ENCODE measurements at regions not wholly inside any gene's neighbourhood (a gene's known extent, or its start where the extent isn't known, plus 50 kb on each side); places are given as distances from the start of the nearest gene placed in this dataset.

- no peak overlapping the region for H3K4me3 ChIP-seq (ENCODE audit: low read depth in 1 of 2, low read length in 2 of 2)
- no peaks in the 10 kb centered on the region for H3K36me3 ChIP-seq (ENCODE audit: control insufficient read depth in 1 of 2, insufficient read depth in 2 of 2, low read length in 2 of 2)
- peaks cover 11 to 28% of the 10 kb centered on the region in 2 donors for H3K4me1 ChIP-seq (ENCODE audit: control insufficient read depth in 1 of 2, insufficient read depth in 2 of 2, low read length in 2 of 2)
- H3K27ac ChIP-seq (ENCODE audit: low read length) = peak overlapping the region; percentile 40
- H3K9me3 ChIP-seq (ENCODE audit: control insufficient read depth in 1 of 2, low read length in 2 of 2) = no peaks in the 10 kb centered on the region
- no peaks in the 10 kb centered on the region for H3K27me3 ChIP-seq (ENCODE audit: low read depth, low read length)
Measured at GRCh38 chr7:25843467-25843866, 308.5 kb upstream of the NFE2L3 start.

- H3K27me3 ChIP-seq (ENCODE audit: low read depth, low read length) = no peaks in the 10 kb centered on the region
- peaks cover 11 to 28% of the 10 kb centered on the region in 2 donors for H3K4me1 ChIP-seq (ENCODE audit: control insufficient read depth in 1 of 2, insufficient read depth in 2 of 2, low read length in 2 of 2)
- no peak overlapping the region for H3K27ac ChIP-seq (ENCODE audit: low read length)
- no peak overlapping the region for H3K4me3 ChIP-seq (ENCODE audit: low read depth in 1 of 2, low read length in 2 of 2)
- H3K9me3 ChIP-seq (ENCODE audit: control insufficient read depth in 1 of 2, low read length in 2 of 2) = no peaks in the 10 kb centered on the region
- no peaks in the 10 kb centered on the region for H3K36me3 ChIP-seq (ENCODE audit: control insufficient read depth in 1 of 2, insufficient read depth in 2 of 2, low read length in 2 of 2)
Measured at GRCh38 chr7:25844102-25844870, 307.7 kb upstream of the NFE2L3 start.

GRCh38 chr7:25845464-25845863 lies 306.5 kb upstream of the NFE2L3 start:
- H3K4me3 ChIP-seq (ENCODE audit: low read depth in 1 of 2, low read length in 2 of 2) = no peak overlapping the region
- peaks cover 11 to 28% of the 10 kb centered on the region in 2 donors for H3K4me1 ChIP-seq (ENCODE audit: control insufficient read depth in 1 of 2, insufficient read depth in 2 of 2, low read length in 2 of 2)
- H3K27me3 ChIP-seq (ENCODE audit: low read depth, low read length) = no peaks in the 10 kb centered on the region
- no peaks in the 10 kb centered on the region for H3K9me3 ChIP-seq (ENCODE audit: control insufficient read depth in 1 of 2, low read length in 2 of 2)
- H3K36me3 ChIP-seq (ENCODE audit: control insufficient read depth in 1 of 2, insufficient read depth in 2 of 2, low read length in 2 of 2) = peaks cover 0 to 8% of the 10 kb centered on the region in 2 donors
- peak overlapping the region; percentile 24 for H3K27ac ChIP-seq (ENCODE audit: low read length)

- Histone ChIP-seq H3K27ac (ENCODE audit: low read length) (peak overlapping the region; percentile 59), H3K4me3 (ENCODE audit: low read depth in 1 of 2, low read length in 2 of 2) (no peak overlapping the region), H3K9me3 (ENCODE audit: control insufficient read depth in 1 of 2, low read length in 2 of 2) (no peaks in the 10 kb centered on the region), H3K4me1 (ENCODE audit: control insufficient read depth in 1 of 2, insufficient read depth in 2 of 2, low read length in 2 of 2) (peaks cover 14 to 40% of the 10 kb centered on the region in 2 donors), H3K27me3 (ENCODE audit: low read depth, low read length) (no peaks in the 10 kb centered on the region), H3K36me3 (ENCODE audit: control insufficient read depth in 1 of 2, insufficient read depth in 2 of 2, low read length in 2 of 2) (peaks cover 0 to 8% of the 10 kb centered on the region in 2 donors)
Measured at GRCh38 chr7:25846722-25847121, 305.3 kb upstream of the NFE2L3 start.

GRCh38 chr7:25847336-25848070 lies 304.5 kb upstream of the NFE2L3 start:
- Histone ChIP-seq H3K4me1 (ENCODE audit: control insufficient read depth in 1 of 2, insufficient read depth in 2 of 2, low read length in 2 of 2) (peaks cover 14 to 47% of the 10 kb centered on the region in 2 donors), H3K27ac (ENCODE audit: low read length) (peak overlapping the region; percentile 59), H3K27me3 (ENCODE audit: low read depth, low read length) (no peaks in the 10 kb centered on the region), H3K9me3 (ENCODE audit: control insufficient read depth in 1 of 2, low read length in 2 of 2) (no peaks in the 10 kb centered on the region), H3K36me3 (ENCODE audit: control insufficient read depth in 1 of 2, insufficient read depth in 2 of 2, low read length in 2 of 2) (peaks cover 0 to 8% of the 10 kb centered on the region in 2 donors), H3K4me3 (ENCODE audit: low read depth in 1 of 2, low read length in 2 of 2) (no peak overlapping the region)

- H3K36me3 ChIP-seq (ENCODE audit: control insufficient read depth in 1 of 2, insufficient read depth in 2 of 2, low read length in 2 of 2) = peaks cover 0 to 8% of the 10 kb centered on the region in 2 donors
- peaks cover 14 to 62% of the 10 kb centered on the region in 2 donors for H3K4me1 ChIP-seq (ENCODE audit: control insufficient read depth in 1 of 2, insufficient read depth in 2 of 2, low read length in 2 of 2)
- H3K27ac ChIP-seq (ENCODE audit: low read length) = peak overlapping the region; percentile 79
- H3K27me3 ChIP-seq (ENCODE audit: low read depth, low read length) = peaks cover 19% of the 10 kb centered on the region
- H3K9me3 ChIP-seq (ENCODE audit: control insufficient read depth in 1 of 2, low read length in 2 of 2) = no peaks in the 10 kb centered on the region
- H3K4me3 ChIP-seq (ENCODE audit: low read depth in 1 of 2, low read length in 2 of 2) = peak overlapping the region in 1 of 2 donors; percentile 11
Measured at GRCh38 chr7:25849500-25850184, 302.4 kb upstream of the NFE2L3 start.

- Histone ChIP-seq H3K4me3 (ENCODE audit: low read depth in 1 of 2, low read length in 2 of 2) (peak overlapping the region in 1 of 2 donors; percentile 11), H3K9me3 (ENCODE audit: control insufficient read depth in 1 of 2, low read length in 2 of 2) (no peaks in the 10 kb centered on the region), H3K36me3 (ENCODE audit: control insufficient read depth in 1 of 2, insufficient read depth in 2 of 2, low read length in 2 of 2) (peaks cover 0 to 8% of the 10 kb centered on the region in 2 donors), H3K27ac (ENCODE audit: low read length) (peak overlapping the region; percentile 79), H3K4me1 (ENCODE audit: control insufficient read depth in 1 of 2, insufficient read depth in 2 of 2, low read length in 2 of 2) (peaks cover 14 to 62% of the 10 kb centered on the region in 2 donors), H3K27me3 (ENCODE audit: low read depth, low read length) (peaks cover 24% of the 10 kb centered on the region)
Measured at GRCh38 chr7:25850216-25850615, 301.8 kb upstream of the NFE2L3 start.

- H3K27ac ChIP-seq (ENCODE audit: low read length) = peak overlapping the region; percentile 79
- H3K4me3 ChIP-seq (ENCODE audit: low read depth in 1 of 2, low read length in 2 of 2) = no peak overlapping the region
- peaks cover 0 to 8% of the 10 kb centered on the region in 2 donors for H3K36me3 ChIP-seq (ENCODE audit: control insufficient read depth in 1 of 2, insufficient read depth in 2 of 2, low read length in 2 of 2)
- H3K27me3 ChIP-seq (ENCODE audit: low read depth, low read length) = peaks cover 29% of the 10 kb centered on the region
- peaks cover 0 to 3% of the 10 kb centered on the region in 2 donors for H3K9me3 ChIP-seq (ENCODE audit: control insufficient read depth in 1 of 2, low read length in 2 of 2)
- H3K4me1 ChIP-seq (ENCODE audit: control insufficient read depth in 1 of 2, insufficient read depth in 2 of 2, low read length in 2 of 2) = peaks cover 14 to 57% of the 10 kb centered on the region in 2 donors
Measured at GRCh38 chr7:25850735-25851134, 301.3 kb upstream of the NFE2L3 start.

GRCh38 chr7:25851332-25852210 lies 300.4 kb upstream of the NFE2L3 start:
- Histone ChIP-seq H3K27ac (ENCODE audit: low read length) (peak overlapping the region; percentile 79), H3K27me3 (ENCODE audit: low read depth, low read length) (peaks cover 37% of the 10 kb centered on the region), H3K36me3 (ENCODE audit: control insufficient read depth in 1 of 2, insufficient read depth in 2 of 2, low read length in 2 of 2) (peaks cover 0 to 8% of the 10 kb centered on the region in 2 donors)

GRCh38 chr7:25852211-25852938 lies 299.6 kb upstream of the NFE2L3 start:
- Histone ChIP-seq H3K36me3 (ENCODE audit: control insufficient read depth in 1 of 2, insufficient read depth in 2 of 2, low read length in 2 of 2) (peaks cover 0 to 8% of the 10 kb centered on the region in 2 donors), H3K27me3 (ENCODE audit: low read depth, low read length) (peaks cover 45% of the 10 kb centered on the region), H3K9me3 (ENCODE audit: control insufficient read depth in 1 of 2, low read length in 2 of 2) (peaks cover 0 to 3% of the 10 kb centered on the region in 2 donors), H3K4me3 (ENCODE audit: low read depth in 1 of 2, low read length in 2 of 2) (peak overlapping the region in 1 of 2 donors; percentile 50), H3K4me1 (ENCODE audit: control insufficient read depth in 1 of 2, insufficient read depth in 2 of 2, low read length in 2 of 2) (peaks cover 11 to 52% of the 10 kb centered on the region in 2 donors), H3K27ac (ENCODE audit: low read length) (peak overlapping the region; percentile 33)

More at GRCh38 chr7:25851332-25852210, 300.4 kb upstream of the NFE2L3 start:
- Histone ChIP-seq H3K9me3 (ENCODE audit: control insufficient read depth in 1 of 2, low read length in 2 of 2) (peaks cover 0 to 3% of the 10 kb centered on the region in 2 donors), H3K4me1 (ENCODE audit: control insufficient read depth in 1 of 2, insufficient read depth in 2 of 2, low read length in 2 of 2) (peaks cover 14 to 52% of the 10 kb centered on the region in 2 donors), H3K4me3 (ENCODE audit: low read depth in 1 of 2, low read length in 2 of 2) (peak overlapping the region in 1 of 2 donors; percentile 50)

All from muscle layer of duodenum (tissue), 2 donors.